Breast epithelium (tissue), 4 donors: ENCODE measurements at regions not wholly inside any gene's neighbourhood (a gene's known extent, or its start where the extent isn't known, plus 50 kb on each side); places are given as distances from the start of the nearest gene placed in this dataset.

Experiments used
- DNase-seq, 2 donors: peaks; one replicate each; pipeline ENCODE4 v3.0.0-alpha.2; 2019; ENCODE audit warnings: low spot score in 2 of 2
- H3K27ac ChIP-seq, 2 donors: fragments of 200-600 bp; sonication (generic) in 1 of 2; one replicate each; pipeline ENCODE4 v1.5.1; 2016 to 2019; ENCODE audit warnings: mild to moderate bottlenecking in 1 of 2
- H3K27me3 ChIP-seq, 2 donors: fragments of 200-600 bp; sonication (generic) in 1 of 2; one replicate each; pipeline versions ENCODE4 v1.5.1 to v1.6.0; 2017 to 2019; ENCODE audit warnings: control low read depth in 1 of 2, mild to moderate bottlenecking in 1 of 2
- H3K36me3 ChIP-seq: fragments of 200-600 bp; one replicate; pipeline ENCODE4 v1.5.1; 2019
- H3K4me1 ChIP-seq, 2 donors: fragments of 200-600 bp; sonication (generic); one replicate each; pipeline ENCODE4 v1.5.1; 2016 to 2019; ENCODE audit warnings: control low read depth in 1 of 2
- H3K4me3 ChIP-seq, 3 donors: fragments of 200-600 bp; sonication (generic); 1 replicate in 2 of 3; 2 replicates in 1 of 3; pipeline ENCODE4 v1.5.1; 2016 to 2019; ENCODE audit warnings: mild to moderate bottlenecking in 3 of 3, moderate library complexity in 2 of 3
- H3K9me3 ChIP-seq, 2 donors: fragments of 200-600 bp; sonication (generic) in 1 of 2; one replicate each; pipeline ENCODE4 v1.5.1; 2016 to 2019; ENCODE audit warnings: control low read depth in 1 of 2
- POLR2A ChIP-seq: fragments of 450-650 bp; IDR thresholded peaks from one replicate; pipeline ENCODE4 v1.6.1; 2016; ENCODE audit warnings: antibody characterized with exemption, mild to moderate bottlenecking, moderate library complexity
- POLR2AphosphoS5 ChIP-seq, 3 donors: sonication (generic); formaldehyde crosslinking; IDR thresholded peaks; one replicate each; pipeline ENCODE4 v1.6.1; 2017; ENCODE audit warnings: antibody characterized with exemption in 3 of 3
- intact Hi-C: fragments of 100-400 bp; cut with DNase I; formaldehyde crosslinking; loops from one replicate; pipeline ENCODE4 v1.15.1; 2023; ENCODE audit warnings: low total_unique reads
- TF ChIP-seq, protein P1 (sequence below), 3 donors: fragments of 450-650 bp; IDR thresholded peaks; one replicate each; pipeline ENCODE4 v1.5.1; 2016 to 2017; ENCODE audit warnings: antibody characterized with exemption in 3 of 3, mild to moderate bottlenecking in 3 of 3, moderate library complexity in 3 of 3

DNA sequence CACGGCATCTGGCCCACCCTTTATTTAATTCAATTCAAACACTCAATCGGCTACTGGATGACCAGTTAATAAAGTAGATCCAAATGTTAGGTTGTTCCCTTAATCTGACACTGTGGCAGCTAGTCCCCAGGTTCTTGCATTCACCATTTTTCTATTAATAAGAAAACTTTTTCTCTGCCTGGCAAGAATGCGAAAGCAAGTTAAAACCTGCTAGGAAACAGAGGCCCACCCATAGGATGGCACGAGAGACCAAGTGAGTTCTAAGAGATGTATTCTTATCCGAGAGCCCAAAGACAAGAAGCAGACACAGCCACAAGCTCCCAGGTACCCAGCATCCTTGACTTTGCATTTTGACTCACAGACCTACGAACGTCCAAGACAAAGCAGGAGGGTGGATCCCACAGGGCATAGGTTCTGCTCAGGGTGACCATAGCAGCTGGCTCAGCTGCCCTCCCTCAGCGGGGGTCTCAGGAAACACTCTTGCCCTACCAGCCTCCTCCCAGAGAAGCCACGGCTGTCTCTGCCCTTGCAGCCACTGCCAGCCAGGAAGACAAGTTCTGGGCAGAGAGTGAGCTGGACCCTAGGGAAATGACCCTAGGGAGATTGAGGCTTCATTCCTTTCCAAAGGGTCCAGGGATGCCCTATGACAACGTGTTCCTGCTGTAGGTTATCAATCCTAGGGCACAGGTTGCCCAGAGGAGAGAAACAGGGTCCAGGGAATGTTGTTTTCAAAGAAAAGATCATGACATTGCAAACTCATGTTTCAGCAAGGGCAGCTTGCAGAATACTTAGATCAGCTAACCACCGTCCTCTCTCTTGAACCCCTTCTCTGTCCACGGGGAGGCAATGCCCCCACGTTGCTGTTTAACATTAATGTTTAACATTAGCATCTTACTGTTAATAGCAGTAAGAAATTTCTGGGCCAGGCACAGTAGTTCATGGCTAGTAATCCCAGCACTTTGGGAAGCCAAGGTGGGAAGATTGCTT, 147.2 kb upstream of the ZNF507 start:
- no peak for TF ChIP-seq POLR2AphosphoS5 (IDR thresholded peaks at IDR 0.05)
- TF ChIP-seq, protein P1, sequence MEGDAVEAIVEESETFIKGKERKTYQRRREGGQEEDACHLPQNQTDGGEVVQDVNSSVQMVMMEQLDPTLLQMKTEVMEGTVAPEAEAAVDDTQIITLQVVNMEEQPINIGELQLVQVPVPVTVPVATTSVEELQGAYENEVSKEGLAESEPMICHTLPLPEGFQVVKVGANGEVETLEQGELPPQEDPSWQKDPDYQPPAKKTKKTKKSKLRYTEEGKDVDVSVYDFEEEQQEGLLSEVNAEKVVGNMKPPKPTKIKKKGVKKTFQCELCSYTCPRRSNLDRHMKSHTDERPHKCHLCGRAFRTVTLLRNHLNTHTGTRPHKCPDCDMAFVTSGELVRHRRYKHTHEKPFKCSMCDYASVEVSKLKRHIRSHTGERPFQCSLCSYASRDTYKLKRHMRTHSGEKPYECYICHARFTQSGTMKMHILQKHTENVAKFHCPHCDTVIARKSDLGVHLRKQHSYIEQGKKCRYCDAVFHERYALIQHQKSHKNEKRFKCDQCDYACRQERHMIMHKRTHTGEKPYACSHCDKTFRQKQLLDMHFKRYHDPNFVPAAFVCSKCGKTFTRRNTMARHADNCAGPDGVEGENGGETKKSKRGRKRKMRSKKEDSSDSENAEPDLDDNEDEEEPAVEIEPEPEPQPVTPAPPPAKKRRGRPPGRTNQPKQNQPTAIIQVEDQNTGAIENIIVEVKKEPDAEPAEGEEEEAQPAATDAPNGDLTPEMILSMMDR (IDR thresholded peaks at IDR 0.05) = no peak
- no peak for TF ChIP-seq POLR2A
- no peak overlapping the region for H3K27ac ChIP-seq
- H3K27me3 ChIP-seq = peaks cover 0 to 5% of the 10 kb centered on the region in 2 donors
- H3K4me3 ChIP-seq = no peak overlapping the region
- no peaks in the 10 kb centered on the region for H3K36me3 ChIP-seq
- H3K4me1 ChIP-seq = no peaks in the 10 kb centered on the region
- H3K9me3 ChIP-seq = no peaks in the 10 kb centered on the region
- intact Hi-C loops = no loop called here
- no peak for DNase-seq

DNA sequence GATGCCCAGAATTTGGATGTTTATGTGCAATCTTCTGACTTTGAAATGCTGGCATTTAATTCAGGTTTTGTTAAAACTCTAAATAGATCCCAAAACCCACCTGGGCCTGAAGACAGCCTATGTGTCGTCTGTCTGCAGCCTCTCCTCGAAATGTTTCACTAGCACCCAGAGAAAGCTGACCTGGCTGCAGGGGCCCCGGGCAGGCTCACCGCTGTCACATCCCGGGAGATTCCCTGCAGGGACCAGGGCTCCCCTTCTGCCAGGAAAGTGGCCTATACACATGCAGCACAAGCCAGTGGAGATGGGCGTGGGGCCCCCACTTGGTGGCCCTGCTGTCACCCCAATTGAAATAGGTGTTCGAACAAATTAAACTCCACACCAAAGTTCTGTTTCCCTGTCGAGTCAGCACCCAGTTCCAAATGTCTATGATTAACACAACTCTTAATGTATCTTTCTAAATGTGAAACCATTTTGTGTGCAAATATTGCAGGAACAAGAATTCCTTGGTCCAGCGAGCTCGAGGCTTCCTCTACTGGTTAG, 145.8 kb upstream of the ZNF507 start:
- TF ChIP-seq POLR2A (no peak), POLR2AphosphoS5 (IDR thresholded peaks at IDR 0.05) (no peak)
- TF ChIP-seq, protein P1 (IDR thresholded peaks at IDR 0.05) = no peak
- DNase-seq = no peak
- intact Hi-C loops = no loop called here

DNA sequence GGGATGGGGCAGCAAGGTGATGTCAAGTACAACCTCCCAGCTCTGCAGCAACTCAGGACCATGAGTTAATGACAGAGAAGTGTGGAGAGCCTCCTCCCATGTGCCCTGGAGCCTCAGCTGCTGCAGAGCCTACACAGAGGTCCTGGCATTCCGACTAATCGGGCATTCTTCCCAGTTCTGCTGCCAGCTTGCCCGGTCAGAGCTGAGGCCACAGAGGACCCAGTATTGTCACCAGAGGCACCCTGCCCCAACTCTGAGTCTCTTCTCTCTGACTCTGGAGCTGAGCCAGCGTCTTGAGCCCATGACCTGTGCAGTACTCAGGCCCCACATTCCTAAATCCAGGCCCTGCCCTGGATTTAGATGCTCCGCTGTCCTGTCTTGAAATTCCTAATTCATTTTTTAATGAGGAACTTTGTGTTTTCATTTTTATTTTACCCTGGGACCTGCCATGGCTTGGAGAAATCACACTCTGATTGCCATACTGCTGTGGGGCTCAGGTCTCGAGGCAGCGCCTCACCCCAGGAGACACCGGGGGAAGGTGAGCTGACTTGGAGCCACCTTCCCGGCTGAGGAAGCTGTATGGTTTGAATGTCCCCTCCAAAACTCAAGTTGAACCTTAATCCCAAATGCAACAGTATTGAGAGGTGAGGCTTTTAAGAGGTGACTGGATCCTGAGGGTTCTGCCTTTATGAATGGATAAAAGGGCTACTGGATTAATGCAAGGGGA, 144.9 kb upstream of the ZNF507 start:
- no peaks in the 10 kb centered on the region for H3K9me3 ChIP-seq
- TF ChIP-seq POLR2A (no peak), POLR2AphosphoS5 (IDR thresholded peaks at IDR 0.05) (no peak)
- TF ChIP-seq, protein P1 (IDR thresholded peaks at IDR 0.05) = no peak
- no peak overlapping the region for H3K4me3 ChIP-seq
- H3K36me3 ChIP-seq = no peaks in the 10 kb centered on the region
- no peak for DNase-seq
- peaks cover 0 to 5% of the 10 kb centered on the region in 2 donors for H3K27me3 ChIP-seq
- no peaks in the 10 kb centered on the region for H3K4me1 ChIP-seq
- no peak overlapping the region for H3K27ac ChIP-seq
- intact Hi-C loops = no loop called here

More for the DNA sequence above, 145.8 kb upstream of the ZNF507 start:
- H3K9me3 ChIP-seq = no peaks in the 10 kb centered on the region
- peaks cover 0 to 5% of the 10 kb centered on the region in 2 donors for H3K27me3 ChIP-seq
- H3K4me3 ChIP-seq = no peak overlapping the region
- H3K27ac ChIP-seq = no peak overlapping the region
- H3K4me1 ChIP-seq = no peaks in the 10 kb centered on the region
- no peaks in the 10 kb centered on the region for H3K36me3 ChIP-seq

DNA sequence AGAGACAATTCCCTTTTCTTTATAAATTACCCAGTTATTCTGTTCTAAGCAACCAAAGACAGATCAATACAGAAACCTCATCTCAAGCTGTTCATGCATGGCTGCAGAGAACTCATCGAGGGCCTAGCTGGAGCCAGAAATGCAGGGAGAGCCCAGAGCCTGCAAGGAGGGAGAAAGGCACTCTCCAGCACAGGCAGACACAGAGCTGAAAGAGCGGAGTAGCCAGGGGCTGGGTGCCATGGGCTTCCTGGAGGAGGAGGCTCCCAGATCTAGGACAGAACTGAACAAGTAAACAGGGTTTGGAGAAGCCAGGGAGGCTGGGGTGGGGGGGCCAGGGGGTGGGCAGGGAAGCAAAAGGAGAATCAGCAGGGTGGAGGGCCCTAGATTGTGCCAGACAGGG, 144.2 kb upstream of the ZNF507 start:
- intact Hi-C loops = no loop called here

More for the DNA sequence above, 144.2 kb upstream of the ZNF507 start:
- no peak overlapping the region for H3K4me3 ChIP-seq
- H3K36me3 ChIP-seq = no peaks in the 10 kb centered on the region
- H3K4me1 ChIP-seq = no peaks in the 10 kb centered on the region
- H3K27ac ChIP-seq = no peak overlapping the region
- no peak for DNase-seq
- no peaks in the 10 kb centered on the region for H3K9me3 ChIP-seq
- TF ChIP-seq POLR2AphosphoS5 (IDR thresholded peaks at IDR 0.05) = no peak
- TF ChIP-seq, protein P1 (IDR thresholded peaks at IDR 0.05) = no peak
- no peak for TF ChIP-seq POLR2A
- peaks cover 0 to 9% of the 10 kb centered on the region in 2 donors for H3K27me3 ChIP-seq
